HepG2 (cell line): ENCODE measurements at regions not wholly inside any gene's neighbourhood (a gene's known extent, or its start where the extent isn't known, plus 50 kb on each side); places are given as distances from the start of the nearest gene placed in this dataset.

Experiments
- ATAC-seq: fragments of 200-7000 bp; cut with Tn5 transposase; 3 replicates; pipeline ENCODE4 v1.9.1; 2020; ENCODE audit warnings: mild to moderate bottlenecking, moderate library complexity
- BruUV-seq: library from RNA; stranded (reverse); fragments of 400-500 nt; replicated peaks from 2 replicates; lab custom pipeline; 2021; lab: Mats Ljungman, UMichigan
- CTCF ChIA-PET: fragments of 300-600 bp; formaldehyde crosslinking; extraction: SDS; loops from one replicate; lab custom pipeline; 2021; ENCODE audit warnings: low total read pairs, inconsistent platforms, low intra/inter-chr PET ratio; lab: Yijun Ruan, JAX
- POLR2A ChIA-PET: fragments of 350-600 bp; sonication (Branson Sonifier 250); formaldehyde crosslinking; loops from one replicate; lab custom pipeline; 2020; ENCODE audit warnings: antibody characterized with exemption, inconsistent platforms; lab: Yijun Ruan, JAX
- DNase-seq: peaks from one replicate; pipeline ENCODE4 v3.0.0-alpha.2; 2015; ENCODE audit warnings: low spot score
- FAIRE-seq: peaks from 3 replicates; lab custom pipeline; 2011; peaks lifted over from hg19 to GRCh38; lab: Jason Lieb, UNC
- H2AFZ ChIP-seq: one replicate; pipeline ENCODE4 v1.6.1; 2011; ENCODE audit warnings: low read length, inconsistent platforms
- H3K27ac ChIP-seq: fragments of 300-600 bp; 3 replicates; pipeline ENCODE4 v1.8.0; 2011; ENCODE audit warnings: mixed run types, mild to moderate bottlenecking, mixed read lengths, low read length, inconsistent platforms; ENCODE audit not compliant: insufficient read depth; ENCODE audit errors: extremely low read length
- H3K27me3 ChIP-seq, 2 experiments: fragments of 200-600 bp in 1 of 2; 2 replicates in 1 of 2; 3 replicates in 1 of 2; pipeline versions ENCODE4 v1.6.0 to v1.8.0; 2011; ENCODE audit warnings: low read length in 2 of 2, mild to moderate bottlenecking in 2 of 2, moderate library complexity in 2 of 2, inconsistent platforms in 1 of 2; ENCODE audit not compliant: insufficient read depth in 2 of 2, control insufficient read depth in 1 of 2
- H3K36me3 ChIP-seq, 2 experiments: fragments of 200-600 bp in 1 of 2; replicated peaks in 1 of 2; 2 replicates in 1 of 2; 3 replicates in 1 of 2; pipeline versions ENCODE4 v1.5.1 to v1.8.0; 2011; ENCODE audit warnings: low read length in 2 of 2, inconsistent platforms in 1 of 2; ENCODE audit not compliant: insufficient read depth in 2 of 2, control insufficient read depth in 1 of 2
- H3K4me1 ChIP-seq: 2 replicates; pipeline ENCODE4 v1.5.1; 2012; ENCODE audit warnings: low read length, inconsistent platforms; ENCODE audit not compliant: insufficient read depth
- H3K4me2 ChIP-seq: 2 replicates; pipeline ENCODE4 v1.6.0; 2011; ENCODE audit warnings: low read depth, low read length, inconsistent platforms
- H3K4me3 ChIP-seq, 3 experiments: fragments of 200-600 bp in 1 of 3; sonication (generic), shearing (Covaris generic) in 1 of 3; replicated peaks in 1 of 3; 2 replicates each; pipeline ENCODE4 v1.5.1; 2011 to 2016; ENCODE audit warnings: low read length in 3 of 3, inconsistent platforms in 2 of 3, low read depth in 2 of 3, mild to moderate bottlenecking in 2 of 3, control low read depth in 1 of 3, mixed read lengths in 1 of 3; ENCODE audit not compliant: insufficient read depth in 1 of 3
- H3K79me2 ChIP-seq: one replicate; pipeline ENCODE4 v1.6.1; 2011; ENCODE audit warnings: low read length, inconsistent platforms; ENCODE audit not compliant: insufficient read depth
- H3K9ac ChIP-seq: 2 replicates; pipeline ENCODE4 v1.6.0; 2011; ENCODE audit warnings: mild to moderate bottlenecking, low read depth, low read length, inconsistent platforms; ENCODE audit not compliant: insufficient read depth
- H3K9me3 ChIP-seq: 2 replicates; pipeline ENCODE4 v1.5.1; 2012; ENCODE audit warnings: mild to moderate bottlenecking, low read length
- H4K20me1 ChIP-seq: 2 replicates; pipeline ENCODE4 v1.6.0; 2011; ENCODE audit warnings: inconsistent platforms, mild to moderate bottlenecking, low read length, moderate library complexity; ENCODE audit not compliant: insufficient read depth
- AGO1 ChIP-seq: fragments of 200-400 bp; formaldehyde crosslinking; IDR thresholded peaks from 2 replicates; pipeline ENCODE4 v1.6.1; 2017; ENCODE audit warnings: mild to moderate bottlenecking, low read depth, low read length, moderate library complexity; ENCODE audit not compliant: poor library complexity, severe bottlenecking
- CENPT ChIP-seq: sonication (generic); formaldehyde crosslinking; IDR thresholded peaks from 2 replicates; pipeline ENCODE4 v1.8.0; 2022; ENCODE audit warnings: low read depth, mild to moderate bottlenecking, moderate library complexity, missing genetic modification reagents
- HNRNPL ChIP-seq: fragments of 200-400 bp; formaldehyde crosslinking; IDR thresholded peaks from 2 replicates; pipeline ENCODE4 v1.6.1; 2017; ENCODE audit warnings: mild to moderate bottlenecking, low read depth, low read length
- NAIF1 ChIP-seq: sonication (generic); formaldehyde crosslinking; IDR thresholded peaks from 2 replicates; pipeline ENCODE4 v1.5.0; 2020; ENCODE audit warnings: mild to moderate bottlenecking, missing genetic modification reagents, borderline replicate concordance
- NBN ChIP-seq: fragments of 450-650 bp; conservative IDR thresholded peaks from 2 replicates; pipeline ENCODE4 v1.6.1; 2017
- NFATC3 ChIP-seq: sonication (generic); formaldehyde crosslinking; IDR thresholded peaks from 2 replicates; pipeline ENCODE4 v1.5.1; 2020; ENCODE audit warnings: mild to moderate bottlenecking, missing genetic modification reagents
- PRDM10 ChIP-seq: sonication (generic); formaldehyde crosslinking; IDR thresholded peaks from 2 replicates; pipeline ENCODE4 v1.4.0; 2020; ENCODE audit warnings: low read depth, missing genetic modification reagents
- RAD21 ChIP-seq: fragments of 450-650 bp; formaldehyde crosslinking; IDR thresholded peaks from 2 replicates; pipeline ENCODE4 v1.5.0; 2020; ENCODE audit warnings: mild to moderate bottlenecking
- SAFB2 ChIP-seq: sonication (generic); formaldehyde crosslinking; IDR thresholded peaks from 2 replicates; pipeline ENCODE4 v1.5.1; 2020; ENCODE audit warnings: missing genetic modification reagents, low read depth, mild to moderate bottlenecking, borderline replicate concordance
- SATB2 ChIP-seq: sonication (generic); formaldehyde crosslinking; IDR thresholded peaks from 2 replicates; pipeline ENCODE4 v1.5.0; 2020; ENCODE audit warnings: missing genetic modification reagents
- ZMYM2 ChIP-seq: sonication (generic); formaldehyde crosslinking; IDR thresholded peaks from 2 replicates; pipeline ENCODE4 v1.8.0; 2022; ENCODE audit warnings: mild to moderate bottlenecking, missing genetic modification reagents
- ZNF121 ChIP-seq: sonication (generic); formaldehyde crosslinking; IDR thresholded peaks from 2 replicates; pipeline ENCODE4 v1.5.0; 2020; ENCODE audit warnings: mild to moderate bottlenecking, missing genetic modification reagents
- ZNF274 ChIP-seq: sonication (generic); formaldehyde crosslinking; IDR thresholded peaks from 2 replicates; pipeline ENCODE4 v1.5.1; 2020; ENCODE audit warnings: mild to moderate bottlenecking, missing genetic modification reagents
- ZNF382 ChIP-seq: sonication (generic); formaldehyde crosslinking; IDR thresholded peaks from 2 replicates; pipeline ENCODE4 v1.5.0; 2020; ENCODE audit warnings: missing genetic modification reagents, mild to moderate bottlenecking, borderline replicate concordance
- ZNF570 ChIP-seq: sonication (generic); formaldehyde crosslinking; IDR thresholded peaks from 2 replicates; pipeline ENCODE4 v1.4.0; 2020; ENCODE audit warnings: mild to moderate bottlenecking, missing genetic modification reagents, borderline replicate concordance
- ZNF839 ChIP-seq: sonication (generic); formaldehyde crosslinking; IDR thresholded peaks from 2 replicates; pipeline ENCODE4 v1.4.0; 2020; ENCODE audit warnings: missing genetic modification reagents, mild to moderate bottlenecking, borderline replicate concordance
- WGBS: methylation state at CpG from one replicate; pipeline ENCODE4 v1.1.6; 2017; ENCODE audit warnings: low lambda C conversion rate; 5-methylcytosine and 5-hydroxymethylcytosine counted together
- in situ Hi-C: cut with HindIII; loops from 2 replicates; pipeline ENCODE4 v1.10.0; 2017; ENCODE audit warnings: low pct_unique_long_range_greater_than_20kb; ENCODE audit not compliant: extremely low pct_ligation_motif_present
- intact Hi-C: fragments of 100-400 bp; cut with micrococcal nuclease; formaldehyde crosslinking; loops from one replicate; pipeline ENCODE4 v1.10.0; 2022; ENCODE audit not compliant: unreplicated experiment

GRCh38 chr17:55911186-55911585 lies 160.3 kb downstream of the PCTP start (continued):
- TF ChIP-seq PRDM10 (CRISPR knock-in tag) (no peak), ZNF121 (CRISPR knock-in tag) (no peak)

GRCh38 chr17:55925440-55925839 lies 174.6 kb downstream of the PCTP start:
- H3K9ac ChIP-seq, result no peak overlapping the region
- H3K27ac ChIP-seq, result no peak overlapping the region
- POLR2A ChIA-PET, result no interaction called here
- WGBS, result 57% methylated on average over 1 of the region's 1 CpG
- H2AFZ ChIP-seq, result no peak overlapping the region
- H3K4me2 ChIP-seq, result no peak overlapping the region
- DNase-seq (no peak), ATAC-seq (no peak), FAIRE-seq (no peak)
- TF ChIP-seq CENPT (CRISPR knock-in tag), result no peak
- no peak for TF ChIP-seq ZNF274 (CRISPR knock-in tag)
- no peak for TF ChIP-seq RAD21 (CRISPR knock-in tag)
- TF ChIP-seq HNRNPL, result no peak
- TF ChIP-seq NAIF1 (CRISPR knock-in tag), result no peak
- TF ChIP-seq SAFB2, result no peak
- no peak for TF ChIP-seq ZMYM2
- no peak for TF ChIP-seq AGO1
- TF ChIP-seq ZNF839 (CRISPR knock-in tag), result no peak
- TF ChIP-seq ZNF382 (CRISPR knock-in tag), result no peak
- no peak for TF ChIP-seq SATB2 (CRISPR knock-in tag)
- no peak for TF ChIP-seq ZNF570 (CRISPR knock-in tag)
- TF ChIP-seq NFATC3, result no peak
- TF ChIP-seq NBN, result no peak
- intact Hi-C loops, result no loop called here
- CTCF ChIA-PET, result no interaction called here
- no peaks in the 10 kb centered on the region for H4K20me1 ChIP-seq
- BruUV-seq, result no TSS peak
- H3K36me3 ChIP-seq, result no peaks in the 10 kb centered on the region
- no peaks in the 10 kb centered on the region for H3K79me2 ChIP-seq
- H3K27me3 ChIP-seq, result no peaks in the 10 kb centered on the region
- in situ Hi-C loops, result no loop called here
- no peaks in the 10 kb centered on the region for H3K9me3 ChIP-seq
- no peak overlapping the region for H3K4me3 ChIP-seq
- no peaks in the 10 kb centered on the region for H3K4me1 ChIP-seq
